Endothelial cell of umbilical vein (primary cell): ENCODE measurements at regions not wholly inside any gene's neighbourhood (a gene's known extent, or its start where the extent isn't known, plus 50 kb on each side); places are given as distances from the start of the nearest gene placed in this dataset.

ENCODE experiments used
- BruUV-seq: library from RNA; stranded (reverse); fragments of 400-500 nt; replicated peaks from 2 replicates; lab custom pipeline; 2021; lab: Mats Ljungman, UMichigan
- CTCF ChIA-PET: fragments of 300-600, 350-600 bp; sonication (Branson Sonifier 250); formaldehyde crosslinking; loops from one replicate; lab custom pipeline; 2021; ENCODE audit warnings: antibody characterized with exemption, inconsistent platforms; lab: Charles Lee
- POLR2A ChIA-PET: fragments of 300-600, 350-600 bp; sonication (Branson Sonifier 250); formaldehyde crosslinking; loops from one replicate; lab custom pipeline; 2021; ENCODE audit warnings: antibody characterized with exemption, inconsistent platforms; lab: Charles Lee
- DNase-seq: peaks from one replicate; pipeline ENCODE4 v3.0.0-alpha.2; 2011; ENCODE audit warnings: low read depth, low spot score
- FAIRE-seq: peaks from 2 replicates; lab custom pipeline; 2011; peaks lifted over from hg19 to GRCh38; lab: Jason Lieb, UNC
- H2AFZ ChIP-seq: 2 replicates; pipeline ENCODE4 v1.6.0; 2012; ENCODE audit warnings: low read depth, low read length, control low read depth, inconsistent platforms
- H3K27ac ChIP-seq: 2 replicates; pipeline ENCODE4 v1.5.1; 2011; ENCODE audit warnings: low read depth, mild to moderate bottlenecking, control low read depth, low read length, moderate library complexity; ENCODE audit not compliant: insufficient read depth
- H3K27me3 ChIP-seq, 2 experiments: 2 replicates each; pipeline versions ENCODE4 v1.6.0 to v1.6.1; 2011; ENCODE audit warnings: low read length in 2 of 2, mixed read lengths in 1 of 2; ENCODE audit not compliant: control insufficient read depth in 2 of 2, insufficient read depth in 2 of 2
- H3K36me3 ChIP-seq, 2 experiments: 2 replicates in 1 of 2; 3 replicates in 1 of 2; pipeline ENCODE4 v1.5.1; 2011; ENCODE audit warnings: low read length in 2 of 2, mild to moderate bottlenecking in 1 of 2, moderate library complexity in 1 of 2; ENCODE audit not compliant: control insufficient read depth in 2 of 2, insufficient read depth in 2 of 2; ENCODE audit errors: extremely low read depth in 1 of 2
- H3K4me1 ChIP-seq: 3 replicates; pipeline ENCODE4 v1.5.1; 2011; ENCODE audit warnings: mild to moderate bottlenecking, low read length; ENCODE audit not compliant: control insufficient read depth, insufficient read depth; ENCODE audit errors: extremely low read depth
- H3K4me2 ChIP-seq: 2 replicates; pipeline ENCODE4 v1.6.1; 2011; ENCODE audit warnings: low read length, control low read depth, mixed read lengths; ENCODE audit not compliant: insufficient read depth
- H3K4me3 ChIP-seq, 3 experiments: fragments of 200-600 bp in 1 of 3; sonication (generic), shearing (Covaris generic) in 1 of 3; replicated peaks in 1 of 3; 2 replicates each; pipeline ENCODE4 v1.5.1; 2011 to 2016; ENCODE audit warnings: control low read depth in 3 of 3, low read length in 3 of 3, mild to moderate bottlenecking in 2 of 3, inconsistent platforms in 1 of 3, low read depth in 1 of 3, moderate library complexity in 1 of 3; ENCODE audit not compliant: insufficient read depth in 1 of 3
- H3K79me2 ChIP-seq: 2 replicates; pipeline ENCODE4 v1.6.0; 2012; ENCODE audit warnings: low read length, inconsistent platforms; ENCODE audit not compliant: control insufficient read depth, insufficient read depth
- H3K9ac ChIP-seq: replicated peaks from 2 replicates; pipeline ENCODE3; 2011; ENCODE audit warnings: low read length, control low read depth; ENCODE audit not compliant: insufficient read depth; ENCODE audit errors: extremely low read depth
- H3K9me1 ChIP-seq: replicated peaks from 3 replicates; pipeline ENCODE4 v1.6.0; 2011; ENCODE audit warnings: mild to moderate bottlenecking, low read length; ENCODE audit not compliant: control insufficient read depth, insufficient read depth; ENCODE audit errors: extremely low read depth
- H3K9me3 ChIP-seq: replicated peaks from 2 replicates; pipeline ENCODE4 v1.5.1; 2012; ENCODE audit warnings: low read length, inconsistent platforms; ENCODE audit not compliant: control insufficient read depth, insufficient read depth
- H4K20me1 ChIP-seq: replicated peaks from 2 replicates; pipeline ENCODE3; 2011; ENCODE audit warnings: mild to moderate bottlenecking, low read length; ENCODE audit not compliant: control insufficient read depth, insufficient read depth; ENCODE audit errors: extremely low read depth
- EZH2 ChIP-seq: IDR thresholded peaks from 2 replicates; pipeline ENCODE4 v1.6.1; 2012; ENCODE audit warnings: borderline replicate concordance, low read depth, mild to moderate bottlenecking, moderate library complexity, low read length, inconsistent platforms; ENCODE audit not compliant: severe bottlenecking
- FOS ChIP-seq: IDR thresholded peaks from 2 replicates; pipeline ENCODE4 v1.6.1; 2011; ENCODE audit warnings: mild to moderate bottlenecking, low read length, moderate library complexity, borderline replicate concordance; ENCODE audit not compliant: insufficient read depth
- GATA2 ChIP-seq: IDR thresholded peaks from 2 replicates; pipeline ENCODE4 v1.7.0; 2011; ENCODE audit warnings: low read depth, mild to moderate bottlenecking, moderate library complexity, mixed read lengths, low read length; ENCODE audit not compliant: insufficient read length, insufficient read depth
- JUN ChIP-seq: IDR thresholded peaks from 2 replicates; pipeline ENCODE4 v1.6.1; 2011; ENCODE audit warnings: borderline replicate concordance, low read depth; ENCODE audit not compliant: insufficient read length, insufficient read depth
- MYC ChIP-seq: IDR thresholded peaks from one replicate; pipeline ENCODE4 v1.6.1; 2011; ENCODE audit warnings: mild to moderate bottlenecking, low read depth, low read length
- POLR2A ChIP-seq: IDR thresholded peaks from 2 replicates; pipeline ENCODE4 v1.6.1; 2012; ENCODE audit warnings: low read depth, mild to moderate bottlenecking, control low read depth, low read length
- POLR2AphosphoS5 ChIP-seq: IDR thresholded peaks from 2 replicates; pipeline ENCODE4 v1.6.1; 2012; ENCODE audit warnings: low read depth, mild to moderate bottlenecking, control low read depth, low read length, moderate library complexity; ENCODE audit not compliant: insufficient read depth
- dilution Hi-C: fragments of 300-500 bp; cut with MboI; formaldehyde crosslinking; loops from one replicate; pipeline ENCODE4 v1.15.0; 2019; ENCODE audit warnings: low sequenced_read_pairs; ENCODE audit not compliant: extremely low pct_ligation_motif_present
- intact Hi-C: fragments of 100-400 bp; cut with micrococcal nuclease; formaldehyde crosslinking; loops from one replicate; pipeline ENCODE4 v1.10.0; 2022
- TF ChIP-seq, protein P1 (sequence below), 2 donors: IDR thresholded peaks; 1 replicate in 1 of 2; 2 replicates in 1 of 2; pipeline ENCODE4 v1.5.1; 2011; ENCODE audit warnings: low read length in 2 of 2, mild to moderate bottlenecking in 2 of 2, moderate library complexity in 2 of 2, control low read depth in 1 of 2, inconsistent platforms in 1 of 2, low read depth in 1 of 2; ENCODE audit not compliant: insufficient read depth in 1 of 2; ENCODE audit errors: extremely low read depth in 1 of 2
- TF ChIP-seq, protein P2 (sequence below): IDR thresholded peaks from 2 replicates; pipeline ENCODE4 v1.6.1; 2011; ENCODE audit not compliant: insufficient read depth, insufficient read length

DNA sequence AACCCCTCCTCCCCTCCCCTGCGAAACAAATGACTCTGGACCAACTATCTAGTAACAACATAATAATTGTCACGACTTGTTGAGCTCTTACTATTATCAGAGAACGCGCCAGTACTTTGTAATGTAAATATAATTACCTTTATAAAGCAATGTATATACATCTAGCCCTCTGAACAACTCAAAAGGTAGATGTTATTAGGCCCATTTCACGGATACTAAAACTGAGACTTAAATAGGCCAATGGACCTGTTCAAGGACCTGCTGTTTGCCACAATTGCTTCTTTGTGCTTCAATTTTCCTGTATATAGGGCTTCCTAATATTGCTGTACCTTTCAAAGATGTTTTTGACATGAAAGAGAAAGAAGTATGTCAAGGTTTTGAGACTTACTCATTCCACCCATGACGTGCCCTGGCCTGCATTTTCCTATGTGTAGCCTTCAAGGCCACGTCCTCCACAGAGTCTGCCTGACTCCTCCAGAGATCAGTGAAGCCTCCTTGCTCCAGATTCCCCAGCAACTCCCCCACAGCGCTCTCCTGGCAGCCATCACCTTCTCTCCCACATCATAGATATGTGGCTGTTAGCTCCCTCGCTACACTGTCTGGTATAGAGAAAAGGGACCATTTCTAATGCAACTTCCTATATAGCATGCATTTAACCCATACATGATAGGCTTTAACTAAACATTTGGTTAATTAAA lies 156.6 kb downstream of the SKIDA1 start:
- dilution Hi-C loops (no loop called here), intact Hi-C loops (no loop called here)
- no peaks in the 10 kb centered on the region for H3K79me2 ChIP-seq
- CTCF ChIA-PET, result interaction anchor here (0.6 to 1.6 kb wide), 6 partner anchors 9 to 90 kb away, joined by 3 to 15 read pairs (median 3); no protein-coding TSS in a partner anchor
- BruUV-seq, result no TSS peak
- FAIRE-seq, result no peak
- TF ChIP-seq, protein P1, sequence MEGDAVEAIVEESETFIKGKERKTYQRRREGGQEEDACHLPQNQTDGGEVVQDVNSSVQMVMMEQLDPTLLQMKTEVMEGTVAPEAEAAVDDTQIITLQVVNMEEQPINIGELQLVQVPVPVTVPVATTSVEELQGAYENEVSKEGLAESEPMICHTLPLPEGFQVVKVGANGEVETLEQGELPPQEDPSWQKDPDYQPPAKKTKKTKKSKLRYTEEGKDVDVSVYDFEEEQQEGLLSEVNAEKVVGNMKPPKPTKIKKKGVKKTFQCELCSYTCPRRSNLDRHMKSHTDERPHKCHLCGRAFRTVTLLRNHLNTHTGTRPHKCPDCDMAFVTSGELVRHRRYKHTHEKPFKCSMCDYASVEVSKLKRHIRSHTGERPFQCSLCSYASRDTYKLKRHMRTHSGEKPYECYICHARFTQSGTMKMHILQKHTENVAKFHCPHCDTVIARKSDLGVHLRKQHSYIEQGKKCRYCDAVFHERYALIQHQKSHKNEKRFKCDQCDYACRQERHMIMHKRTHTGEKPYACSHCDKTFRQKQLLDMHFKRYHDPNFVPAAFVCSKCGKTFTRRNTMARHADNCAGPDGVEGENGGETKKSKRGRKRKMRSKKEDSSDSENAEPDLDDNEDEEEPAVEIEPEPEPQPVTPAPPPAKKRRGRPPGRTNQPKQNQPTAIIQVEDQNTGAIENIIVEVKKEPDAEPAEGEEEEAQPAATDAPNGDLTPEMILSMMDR (IDR thresholded peaks at IDR 0.05; ENCODE audit: extremely low read depth in 1 of 2, insufficient read depth in 1 of 2, low read depth in 1 of 2, low read length in 2 of 2), result no peak
- TF ChIP-seq JUN, result no peak
- no peak for TF ChIP-seq GATA2
- no peak for TF ChIP-seq POLR2AphosphoS5
- no peak for TF ChIP-seq POLR2A
- no peak for TF ChIP-seq EZH2
- no peak for TF ChIP-seq MYC
- no peak for TF ChIP-seq FOS
- TF ChIP-seq, protein P2, sequence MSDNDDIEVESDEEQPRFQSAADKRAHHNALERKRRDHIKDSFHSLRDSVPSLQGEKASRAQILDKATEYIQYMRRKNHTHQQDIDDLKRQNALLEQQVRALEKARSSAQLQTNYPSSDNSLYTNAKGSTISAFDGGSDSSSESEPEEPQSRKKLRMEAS, result no peak
- H3K36me3 ChIP-seq, result no peaks in the 10 kb centered on the region
- no peaks in the 10 kb centered on the region for H3K9me3 ChIP-seq
- H3K27me3 ChIP-seq, result no peaks in the 10 kb centered on the region
- H3K27ac ChIP-seq, result peak overlapping the region; percentile 85
- H3K4me2 ChIP-seq, result peak overlapping the region; percentile 78
- H4K20me1 ChIP-seq, result no peaks in the 10 kb centered on the region
- peaks cover 46% of the 10 kb centered on the region for H3K4me1 ChIP-seq
- H2AFZ ChIP-seq, result peak overlapping the region; percentile 91
- peak overlapping the region; percentile 52 for H3K9ac ChIP-seq
- POLR2A ChIA-PET, result no interaction called here
- no peak overlapping the region for H3K4me3 ChIP-seq
- peak; percentile 50 for DNase-seq
- no peaks in the 10 kb centered on the region for H3K9me1 ChIP-seq
